Pons (tissue), 1 donor: ENCODE measurements at regions not wholly inside any gene's neighbourhood (a gene's known extent, or its start where the extent isn't known, plus 50 kb on each side); places are given as distances from the start of the nearest gene placed in this dataset.
"Not testable (repeated sequence)": the region's sequence is repeated elsewhere in the genome, so short reads cannot be mapped to it uniquely, and the experiment has no call there.

Experiments used
- DNase-seq: peaks from one replicate; pipeline ENCODE4 v3.0.0-alpha.2; 2016; ENCODE audit warnings: low spot score

GRCh38 chr15:24309700-24310099, 365.9 kb upstream of the NPAP1 start:
- not testable (repeated sequence) for DNase-seq

GRCh38 chr15:24311692-24312091, 363.9 kb upstream of the NPAP1 start:
- DNase-seq = not testable (repeated sequence)

- not testable (repeated sequence) for DNase-seq
Measured at GRCh38 chr15:24316326-24316725, 359.2 kb upstream of the NPAP1 start.

- DNase-seq = no peak
Measured at GRCh38 chr15:24318981-24319380, 356.6 kb upstream of the NPAP1 start.

- not testable (repeated sequence) for DNase-seq
Measured at GRCh38 chr15:24324096-24324495, 351.5 kb upstream of the NPAP1 start.

- DNase-seq = peak; percentile 22
Measured at GRCh38 chr15:24326513-24326912, 349.1 kb upstream of the NPAP1 start.

- DNase-seq = not testable (repeated sequence)
Measured at GRCh38 chr15:24331964-24332363, 343.6 kb upstream of the NPAP1 start.

- not testable (repeated sequence) for DNase-seq
Measured at GRCh38 chr15:24341876-24342275, 333.7 kb upstream of the NPAP1 start.

- DNase-seq = not testable (repeated sequence)
Measured at GRCh38 chr15:24352777-24353176, 322.8 kb upstream of the NPAP1 start.

- not testable (repeated sequence) for DNase-seq
Measured at GRCh38 chr15:24381103-24381502, 294.5 kb upstream of the NPAP1 start.

- not testable (repeated sequence) for DNase-seq
Measured at GRCh38 chr15:24385258-24385657, 290.3 kb upstream of the NPAP1 start.

GRCh38 chr15:24394303-24394702, 281.3 kb upstream of the NPAP1 start:
- DNase-seq = no peak

GRCh38 chr15:24412649-24413048, 262.9 kb upstream of the NPAP1 start:
- DNase-seq = not testable (repeated sequence)

GRCh38 chr15:24426286-24427054, 249.1 kb upstream of the NPAP1 start:
- not testable (repeated sequence) for DNase-seq

GRCh38 chr15:24427055-24427400, 248.5 kb upstream of the NPAP1 start:
- not testable (repeated sequence) for DNase-seq

GRCh38 chr15:24435075-24435820, 240.3 kb upstream of the NPAP1 start:
- not testable (repeated sequence) for DNase-seq

- DNase-seq = not testable (repeated sequence)
Measured at GRCh38 chr15:24437270-24437669, 238.3 kb upstream of the NPAP1 start.

- not testable (repeated sequence) for DNase-seq
Measured at GRCh38 chr15:24437735-24438134, 237.8 kb upstream of the NPAP1 start.

- not testable (repeated sequence) for DNase-seq
Measured at GRCh38 chr15:24477107-24478025, 198.2 kb upstream of the NPAP1 start.

GRCh38 chr15:24485885-24486567, 189.5 kb upstream of the NPAP1 start:
- DNase-seq = not testable (repeated sequence)

- not testable (repeated sequence) for DNase-seq
Measured at GRCh38 chr15:24488164-24488907, 187.2 kb upstream of the NPAP1 start.
